Fibroblast of skin of left quadriceps (primary cell): ENCODE measurements at regions not wholly inside any gene's neighbourhood (a gene's known extent, or its start where the extent isn't known, plus 50 kb on each side); places are given as distances from the start of the nearest gene placed in this dataset.
A peak's percentile ranks its signal among the peaks of the same experiment; 100 is the strongest.

Experiments used
- DNase-seq, 2 experiments: peaks; one replicate each; pipeline ENCODE4 v3.0.0-alpha.2; 2013; ENCODE audit warnings: low read depth in 2 of 2

- DNase-seq: no peak
These were observed 70.4 kb upstream of the TTC14 start for GRCh38 chr3:180531303-180532278.

- DNase-seq: no peak
These were observed 67.1 kb upstream of the TTC14 start for GRCh38 chr3:180534828-180535227.

- DNase-seq: no peak
These were observed 63.5 kb upstream of the TTC14 start for GRCh38 chr3:180538493-180538892.

GRCh38 chr3:180543877-180544276 lies 58.1 kb upstream of the TTC14 start:
- DNase-seq: no peak

GRCh38 chr3:180546863-180547262 lies 55.1 kb upstream of the TTC14 start:
- no peak for DNase-seq

GRCh38 chr3:180548050-180548449 lies 53.9 kb upstream of the TTC14 start:
- peak; percentile 1 to 5 for DNase-seq
